ENCODE measurements at regions not wholly inside any gene's neighbourhood (a gene's known extent, or its start where the extent isn't known, plus 50 kb on each side); places are given as distances from the start of the nearest gene placed in this dataset.

DNA sequence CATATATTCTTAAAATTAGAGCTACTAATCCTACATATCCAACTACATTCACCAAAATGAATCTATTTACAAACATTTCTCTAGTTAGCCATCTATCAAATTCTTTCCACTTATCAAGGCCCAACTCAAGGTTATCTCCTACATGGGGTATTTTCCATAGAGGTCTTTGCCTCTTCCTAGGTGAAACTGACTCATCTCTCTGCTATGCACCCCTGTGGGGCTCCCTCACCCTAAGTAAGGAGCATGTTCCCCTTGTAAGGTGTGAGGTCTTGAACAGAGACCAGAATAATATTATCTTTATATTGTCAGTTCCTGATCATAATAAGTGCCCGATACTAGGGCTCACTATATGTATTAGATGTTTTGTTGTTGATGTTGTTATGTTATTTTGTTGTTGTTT lies 74.6 kb upstream of the TSC22D2 start:
- no peak overlapping the region for H2AFZ ChIP-seq (ENCODE audit: insufficient read depth, low read depth, low read length, poor library complexity, severe bottlenecking)
- Mint-ChIP-seq H3K9me3 (ENCODE audit: insufficient read depth) (no peaks in the 10 kb centered on the region), H3K27ac (no peak overlapping the region), H3K4me1 (peaks cover 3% of the 10 kb centered on the region), H3K4me3 (no peak overlapping the region), H3K27me3 (peaks cover 10% of the 10 kb centered on the region)
- no peak for TF ChIP-seq EZH2 (IDR thresholded peaks at IDR 0.05; ENCODE audit: borderline replicate concordance, insufficient read depth, low read depth, low read length, poor library complexity, severe bottlenecking)
- TF ChIP-seq, protein P1, sequence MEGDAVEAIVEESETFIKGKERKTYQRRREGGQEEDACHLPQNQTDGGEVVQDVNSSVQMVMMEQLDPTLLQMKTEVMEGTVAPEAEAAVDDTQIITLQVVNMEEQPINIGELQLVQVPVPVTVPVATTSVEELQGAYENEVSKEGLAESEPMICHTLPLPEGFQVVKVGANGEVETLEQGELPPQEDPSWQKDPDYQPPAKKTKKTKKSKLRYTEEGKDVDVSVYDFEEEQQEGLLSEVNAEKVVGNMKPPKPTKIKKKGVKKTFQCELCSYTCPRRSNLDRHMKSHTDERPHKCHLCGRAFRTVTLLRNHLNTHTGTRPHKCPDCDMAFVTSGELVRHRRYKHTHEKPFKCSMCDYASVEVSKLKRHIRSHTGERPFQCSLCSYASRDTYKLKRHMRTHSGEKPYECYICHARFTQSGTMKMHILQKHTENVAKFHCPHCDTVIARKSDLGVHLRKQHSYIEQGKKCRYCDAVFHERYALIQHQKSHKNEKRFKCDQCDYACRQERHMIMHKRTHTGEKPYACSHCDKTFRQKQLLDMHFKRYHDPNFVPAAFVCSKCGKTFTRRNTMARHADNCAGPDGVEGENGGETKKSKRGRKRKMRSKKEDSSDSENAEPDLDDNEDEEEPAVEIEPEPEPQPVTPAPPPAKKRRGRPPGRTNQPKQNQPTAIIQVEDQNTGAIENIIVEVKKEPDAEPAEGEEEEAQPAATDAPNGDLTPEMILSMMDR (IDR thresholded peaks at IDR 0.05) = no peak
- intact Hi-C loops (cut with micrococcal nuclease) = no loop called here
- H4K20me1 ChIP-seq (ENCODE audit: control insufficient read depth, insufficient read depth, low read length, poor library complexity, severe bottlenecking) = no peaks in the 10 kb centered on the region
- no peaks in the 10 kb centered on the region for H3K4me1 ChIP-seq (ENCODE audit: control insufficient read depth in 2 of 2, insufficient read depth in 2 of 2, low read length in 2 of 2)
- no peak overlapping the region for H3K27ac ChIP-seq (ENCODE audit: low read length in 2 of 2)
- DNase-seq (no peak), ATAC-seq (ENCODE audit: low read depth) (no peak)
- WGBS (ENCODE audit: insufficient coverage) = no CpG with 5 or more reads among the region's 1 CpG
- H3K9ac ChIP-seq (ENCODE audit: low read length) = no peak overlapping the region
- CTCF ChIA-PET = no interaction called here
- H3K79me2 ChIP-seq (ENCODE audit: control insufficient read depth, insufficient read depth, low read length) = no peaks in the 10 kb centered on the region
- no peaks in the 10 kb centered on the region for H3K36me3 ChIP-seq (replicated peaks in 1 of 2; ENCODE audit: control extremely low read depth in 1 of 2, control insufficient read depth in 1 of 2, extremely low read depth in 1 of 2, insufficient read depth in 2 of 2, low read length in 1 of 2)
- H3K4me3 ChIP-seq (ENCODE audit: control extremely low read depth in 1 of 5, extremely low read depth in 1 of 5, insufficient read depth in 1 of 5, low read depth in 2 of 5, low read length in 4 of 5) = no peak overlapping the region
- H3K27me3 ChIP-seq (replicated peaks in 1 of 4; ENCODE audit: control extremely low read depth in 1 of 4, control insufficient read depth in 3 of 4, insufficient read depth in 4 of 4, low read length in 3 of 4) = peaks cover 0 to 5% (median 2%) of the 10 kb centered on the region in 4 experiments
- H3K9me3 ChIP-seq (ENCODE audit: control extremely low read depth in 1 of 3, control insufficient read depth in 2 of 3, insufficient read depth in 1 of 3, low read length in 2 of 3) = peaks cover 0 to 2% (median 0%) of the 10 kb centered on the region in 3 donors
- H3K4me2 ChIP-seq (replicated peaks; ENCODE audit: low read depth, low read length, poor library complexity, severe bottlenecking) = no peak overlapping the region
- POLR2A ChIA-PET = interaction anchor here (0.6 kb wide), 1 partner anchor 39 kb away, joined by 3 read pairs; no protein-coding TSS in a partner anchor

DNA sequence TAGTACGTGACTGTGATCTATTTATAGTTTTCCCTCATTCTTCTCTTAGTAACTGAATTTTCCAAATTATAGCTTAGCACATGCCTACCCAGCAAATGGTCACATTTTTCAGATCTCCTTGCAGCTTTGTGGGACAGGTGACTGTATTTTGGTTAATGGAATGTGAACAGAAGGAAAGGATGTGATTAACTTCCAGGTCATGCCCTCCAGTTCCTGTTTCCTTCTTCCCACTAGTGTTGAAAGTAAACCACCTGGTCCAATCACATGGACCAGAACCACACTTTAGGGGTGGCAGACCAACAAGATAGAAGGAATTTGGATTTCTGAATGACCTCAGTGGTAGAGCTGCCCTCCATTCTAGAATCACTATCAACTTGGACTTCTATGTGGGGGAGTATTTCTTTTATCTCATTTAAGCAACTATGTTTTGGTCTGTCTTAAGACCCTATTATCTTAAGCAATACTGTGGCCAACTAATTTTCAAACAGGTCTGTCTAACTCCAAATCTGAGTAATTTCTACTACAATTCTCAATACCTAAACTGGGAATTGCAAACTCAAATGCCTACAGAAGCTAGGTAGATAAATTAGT lies 76.0 kb upstream of the TSC22D2 start:
- no peak overlapping the region for H3K4me2 ChIP-seq (replicated peaks; ENCODE audit: low read depth, low read length, poor library complexity, severe bottlenecking)
- CTCF ChIA-PET = no interaction called here
- Mint-ChIP-seq H3K4me3 (no peak overlapping the region), H3K9me3 (ENCODE audit: insufficient read depth) (no peaks in the 10 kb centered on the region), H3K27me3 (peaks cover 17% of the 10 kb centered on the region), H3K4me1 (peaks cover 3% of the 10 kb centered on the region), H3K27ac (no peak overlapping the region)
- no peaks in the 10 kb centered on the region for H3K9me3 ChIP-seq (ENCODE audit: control extremely low read depth in 1 of 3, control insufficient read depth in 2 of 3, insufficient read depth in 1 of 3, low read length in 2 of 3)
- H3K27me3 ChIP-seq (replicated peaks in 1 of 4; ENCODE audit: control extremely low read depth in 1 of 4, control insufficient read depth in 3 of 4, insufficient read depth in 4 of 4, low read length in 3 of 4) = peaks cover 0 to 3% (median 0%) of the 10 kb centered on the region in 4 experiments
- no peaks in the 10 kb centered on the region for H3K4me1 ChIP-seq (ENCODE audit: control insufficient read depth in 2 of 2, insufficient read depth in 2 of 2, low read length in 2 of 2)
- DNase-seq (no peak), ATAC-seq (ENCODE audit: low read depth) (no peak)
- no peak overlapping the region for H3K4me3 ChIP-seq (ENCODE audit: control extremely low read depth in 1 of 5, extremely low read depth in 1 of 5, insufficient read depth in 1 of 5, low read depth in 2 of 5, low read length in 4 of 5)
- H4K20me1 ChIP-seq (ENCODE audit: control insufficient read depth, insufficient read depth, low read length, poor library complexity, severe bottlenecking) = no peaks in the 10 kb centered on the region
- H2AFZ ChIP-seq (ENCODE audit: insufficient read depth, low read depth, low read length, poor library complexity, severe bottlenecking) = no peak overlapping the region
- POLR2A ChIA-PET = no interaction called here
- WGBS (ENCODE audit: insufficient coverage) = no CpG with 5 or more reads among the region's 1 CpG
- H3K27ac ChIP-seq (ENCODE audit: low read length in 2 of 2) = no peak overlapping the region
- no peak for TF ChIP-seq EZH2 (IDR thresholded peaks at IDR 0.05; ENCODE audit: borderline replicate concordance, insufficient read depth, low read depth, low read length, poor library complexity, severe bottlenecking)
- TF ChIP-seq, protein P1 (IDR thresholded peaks at IDR 0.05) = no peak
- intact Hi-C loops (cut with micrococcal nuclease) = no loop called here
- no peaks in the 10 kb centered on the region for H3K36me3 ChIP-seq (replicated peaks in 1 of 2; ENCODE audit: control extremely low read depth in 1 of 2, control insufficient read depth in 1 of 2, extremely low read depth in 1 of 2, insufficient read depth in 2 of 2, low read length in 1 of 2)
- no peak overlapping the region for H3K9ac ChIP-seq (ENCODE audit: low read length)
- H3K79me2 ChIP-seq (ENCODE audit: control insufficient read depth, insufficient read depth, low read length) = no peaks in the 10 kb centered on the region
